ENCODE measurements at regions not wholly inside any gene's neighbourhood (a gene's known extent, or its start where the extent isn't known, plus 50 kb on each side); places are given as distances from the start of the nearest gene placed in this dataset.

GRCh38 chr14:51533872-51534553 is 117.7 kb upstream of the FRMD6 start:
- Histone ChIP-seq H3K9ac (ENCODE audit: insufficient read length, low read depth) (no peak overlapping the region), H3K36me3 (ENCODE audit: insufficient read depth, insufficient read length, low read length) (no peaks in the 10 kb centered on the region), H3K27me3 (ENCODE audit: insufficient read depth, insufficient read length) (no peaks in the 10 kb centered on the region), H3K4me3 (ENCODE audit: insufficient read length, low read depth) (no peak overlapping the region), H3K4me1 (ENCODE audit: insufficient read depth, insufficient read length) (no peaks in the 10 kb centered on the region), H3K9me3 (ENCODE audit: insufficient read depth, low read length) (no peaks in the 10 kb centered on the region)
- TF ChIP-seq SUZ12 (IDR thresholded peaks at IDR 0.05; ENCODE audit: extremely low read depth, insufficient read depth, insufficient read length) (no peak), ZNF274 (IDR thresholded peaks at IDR 0.05; ENCODE audit: low read depth, low read length) (no peak), YY1 (IDR thresholded peaks at IDR 0.05; ENCODE audit: insufficient read depth, insufficient read length) (no peak)
- no peak for DNase-seq (ENCODE audit: low read depth, low spot score)

- Histone ChIP-seq H3K4me1 (ENCODE audit: insufficient read depth, insufficient read length) (no peaks in the 10 kb centered on the region), H3K9ac (ENCODE audit: insufficient read length, low read depth) (no peak overlapping the region), H3K9me3 (ENCODE audit: insufficient read depth, low read length) (no peaks in the 10 kb centered on the region), H3K27me3 (ENCODE audit: insufficient read depth, insufficient read length) (no peaks in the 10 kb centered on the region), H3K4me3 (ENCODE audit: insufficient read length, low read depth) (no peak overlapping the region), H3K36me3 (ENCODE audit: insufficient read depth, insufficient read length, low read length) (no peaks in the 10 kb centered on the region)
- DNase-seq (ENCODE audit: low read depth, low spot score): no peak
- TF ChIP-seq ZNF274 (IDR thresholded peaks at IDR 0.05; ENCODE audit: low read depth, low read length) (no peak), SUZ12 (IDR thresholded peaks at IDR 0.05; ENCODE audit: extremely low read depth, insufficient read depth, insufficient read length) (no peak), YY1 (IDR thresholded peaks at IDR 0.05; ENCODE audit: insufficient read depth, insufficient read length) (no peak)
These were observed 117.1 kb upstream of the FRMD6 start for GRCh38 chr14:51534610-51535011.

GRCh38 chr14:51535443-51536044 is 116.2 kb upstream of the FRMD6 start:
- Histone ChIP-seq H3K36me3 (ENCODE audit: insufficient read depth, insufficient read length, low read length) (no peaks in the 10 kb centered on the region), H3K4me1 (ENCODE audit: insufficient read depth, insufficient read length) (no peaks in the 10 kb centered on the region), H3K4me3 (ENCODE audit: insufficient read length, low read depth) (no peak overlapping the region), H3K9ac (ENCODE audit: insufficient read length, low read depth) (no peak overlapping the region), H3K9me3 (ENCODE audit: insufficient read depth, low read length) (no peaks in the 10 kb centered on the region), H3K27me3 (ENCODE audit: insufficient read depth, insufficient read length) (no peaks in the 10 kb centered on the region)
- TF ChIP-seq YY1 (IDR thresholded peaks at IDR 0.05; ENCODE audit: insufficient read depth, insufficient read length): no peak
- TF ChIP-seq ZNF274 (IDR thresholded peaks at IDR 0.05; ENCODE audit: low read depth, low read length): no peak
- no peak for TF ChIP-seq SUZ12 (IDR thresholded peaks at IDR 0.05; ENCODE audit: extremely low read depth, insufficient read depth, insufficient read length)
- DNase-seq (ENCODE audit: low read depth, low spot score): no peak

- no peak for DNase-seq (ENCODE audit: low read depth, low spot score)
- H3K36me3 ChIP-seq (ENCODE audit: insufficient read depth, insufficient read length, low read length): no peaks in the 10 kb centered on the region
- H3K27me3 ChIP-seq (ENCODE audit: insufficient read depth, insufficient read length): no peaks in the 10 kb centered on the region
- no peak overlapping the region for H3K4me3 ChIP-seq (ENCODE audit: insufficient read length, low read depth)
- H3K9me3 ChIP-seq (ENCODE audit: insufficient read depth, low read length): no peaks in the 10 kb centered on the region
- TF ChIP-seq YY1 (IDR thresholded peaks at IDR 0.05; ENCODE audit: insufficient read depth, insufficient read length): no peak
- no peak for TF ChIP-seq ZNF274 (IDR thresholded peaks at IDR 0.05; ENCODE audit: low read depth, low read length)
- TF ChIP-seq SUZ12 (IDR thresholded peaks at IDR 0.05; ENCODE audit: extremely low read depth, insufficient read depth, insufficient read length): no peak
- no peak overlapping the region for H3K9ac ChIP-seq (ENCODE audit: insufficient read length, low read depth)
- no peaks in the 10 kb centered on the region for H3K4me1 ChIP-seq (ENCODE audit: insufficient read depth, insufficient read length)
These were observed 112.7 kb upstream of the FRMD6 start for GRCh38 chr14:51538973-51539372.

GRCh38 chr14:51539571-51540037 is 112.1 kb upstream of the FRMD6 start:
- no peaks in the 10 kb centered on the region for H3K27me3 ChIP-seq (ENCODE audit: insufficient read depth, insufficient read length)
- DNase-seq (ENCODE audit: low read depth, low spot score): peak; percentile 52

GRCh38 chr14:51540364-51540763 is 111.3 kb upstream of the FRMD6 start:
- no peak for DNase-seq (ENCODE audit: low read depth, low spot score)
- no peaks in the 10 kb centered on the region for H3K4me1 ChIP-seq (ENCODE audit: insufficient read depth, insufficient read length)
- TF ChIP-seq SUZ12 (IDR thresholded peaks at IDR 0.05; ENCODE audit: extremely low read depth, insufficient read depth, insufficient read length): no peak
- no peak for TF ChIP-seq ZNF274 (IDR thresholded peaks at IDR 0.05; ENCODE audit: low read depth, low read length)
- no peak for TF ChIP-seq YY1 (IDR thresholded peaks at IDR 0.05; ENCODE audit: insufficient read depth, insufficient read length)
- H3K9ac ChIP-seq (ENCODE audit: insufficient read length, low read depth): no peak overlapping the region
- no peaks in the 10 kb centered on the region for H3K27me3 ChIP-seq (ENCODE audit: insufficient read depth, insufficient read length)
- H3K9me3 ChIP-seq (ENCODE audit: insufficient read depth, low read length): no peaks in the 10 kb centered on the region
- H3K36me3 ChIP-seq (ENCODE audit: insufficient read depth, insufficient read length, low read length): no peaks in the 10 kb centered on the region
- H3K4me3 ChIP-seq (ENCODE audit: insufficient read length, low read depth): no peak overlapping the region

More at GRCh38 chr14:51539571-51540037, 112.1 kb upstream of the FRMD6 start:
- Histone ChIP-seq H3K4me1 (ENCODE audit: insufficient read depth, insufficient read length) (no peaks in the 10 kb centered on the region), H3K9me3 (ENCODE audit: insufficient read depth, low read length) (no peaks in the 10 kb centered on the region), H3K4me3 (ENCODE audit: insufficient read length, low read depth) (no peak overlapping the region), H3K9ac (ENCODE audit: insufficient read length, low read depth) (no peak overlapping the region), H3K36me3 (ENCODE audit: insufficient read depth, insufficient read length, low read length) (no peaks in the 10 kb centered on the region)
- TF ChIP-seq ZNF274 (IDR thresholded peaks at IDR 0.05; ENCODE audit: low read depth, low read length): no peak
- no peak for TF ChIP-seq SUZ12 (IDR thresholded peaks at IDR 0.05; ENCODE audit: extremely low read depth, insufficient read depth, insufficient read length)
- TF ChIP-seq YY1 (IDR thresholded peaks at IDR 0.05; ENCODE audit: insufficient read depth, insufficient read length): no peak

GRCh38 chr14:51544471-51544870 is 107.2 kb upstream of the FRMD6 start:
- Histone ChIP-seq H3K36me3 (ENCODE audit: insufficient read depth, insufficient read length, low read length) (no peaks in the 10 kb centered on the region), H3K4me3 (ENCODE audit: insufficient read length, low read depth) (no peak overlapping the region), H3K9ac (ENCODE audit: insufficient read length, low read depth) (no peak overlapping the region), H3K9me3 (ENCODE audit: insufficient read depth, low read length) (no peaks in the 10 kb centered on the region), H3K4me1 (ENCODE audit: insufficient read depth, insufficient read length) (no peaks in the 10 kb centered on the region), H3K27me3 (ENCODE audit: insufficient read depth, insufficient read length) (no peaks in the 10 kb centered on the region)
- no peak for DNase-seq (ENCODE audit: low read depth, low spot score)
- no peak for TF ChIP-seq YY1 (IDR thresholded peaks at IDR 0.05; ENCODE audit: insufficient read depth, insufficient read length)
- no peak for TF ChIP-seq ZNF274 (IDR thresholded peaks at IDR 0.05; ENCODE audit: low read depth, low read length)
- TF ChIP-seq SUZ12 (IDR thresholded peaks at IDR 0.05; ENCODE audit: extremely low read depth, insufficient read depth, insufficient read length): no peak
